Epithelial cell of proximal tubule (primary cell): ENCODE measurements at regions not wholly inside any gene's neighbourhood (a gene's known extent, or its start where the extent isn't known, plus 50 kb on each side); places are given as distances from the start of the nearest gene placed in this dataset.

Source experiments
- DNase-seq: peaks from one replicate; pipeline ENCODE4 v3.0.0-alpha.2; 2011; ENCODE audit warnings: low read depth
- H3K4me3 ChIP-seq: 2 replicates; pipeline ENCODE4 v1.5.1; 2011; ENCODE audit warnings: low read depth, mild to moderate bottlenecking, low read length
- CTCF ChIP-seq: conservative IDR thresholded peaks from 2 replicates; pipeline ENCODE4 v1.5.1; 2012; ENCODE audit warnings: low read depth, mild to moderate bottlenecking, low read length

GRCh38 chr1:173410794-173411236 is 66.3 kb upstream of the PRDX6 start:
- TF ChIP-seq CTCF = no peak
- no peak for DNase-seq
- no peak overlapping the region for H3K4me3 ChIP-seq

GRCh38 chr1:173411835-173412742 is 65.0 kb upstream of the PRDX6 start:
- no peak for DNase-seq
- no peak for TF ChIP-seq CTCF
- no peak overlapping the region for H3K4me3 ChIP-seq

GRCh38 chr1:173413271-173413707 is 63.8 kb upstream of the PRDX6 start:
- DNase-seq = no peak
- TF ChIP-seq CTCF = no peak
- no peak overlapping the region for H3K4me3 ChIP-seq

GRCh38 chr1:173414136-173414535 is 63.0 kb upstream of the PRDX6 start:
- H3K4me3 ChIP-seq = no peak overlapping the region
- no peak for TF ChIP-seq CTCF
- no peak for DNase-seq

- TF ChIP-seq CTCF = no peak
- no peak for DNase-seq
- H3K4me3 ChIP-seq = no peak overlapping the region
Observed at GRCh38 chr1:173414539-173415226, 62.5 kb upstream of the PRDX6 start.

- no peak overlapping the region for H3K4me3 ChIP-seq
- no peak for TF ChIP-seq CTCF
- DNase-seq = no peak
Observed at GRCh38 chr1:173415490-173415889, 61.6 kb upstream of the PRDX6 start.
